Immature natural killer cell (primary cell): ENCODE measurements at regions not wholly inside any gene's neighbourhood (a gene's known extent, or its start where the extent isn't known, plus 50 kb on each side); places are given as distances from the start of the nearest gene placed in this dataset.

Experiments used
- DNase-seq, 3 donors: peaks; one replicate each; pipeline ENCODE4 v3.0.0; 2022; ENCODE audit warnings: mixed read lengths in 1 of 3
- H3K27ac Mint-ChIP-seq, 6 donors: one replicate each; pipeline ENCODE4 v1.8.0; 2020; ENCODE audit warnings: mixed read lengths in 6 of 6, mild to moderate bottlenecking in 5 of 6, inconsistent platforms in 4 of 6, moderate library complexity in 3 of 6
- H3K27me3 Mint-ChIP-seq, 3 donors: one replicate each; pipeline ENCODE4 v1.8.0; 2020 to 2021; ENCODE audit warnings: low read depth in 3 of 3, mild to moderate bottlenecking in 3 of 3, mixed read lengths in 3 of 3, moderate library complexity in 3 of 3, inconsistent platforms in 1 of 3
- H3K36me3 Mint-ChIP-seq, 3 donors: one replicate each; pipeline ENCODE4 v1.8.0; 2020; ENCODE audit warnings: mixed read lengths in 3 of 3, inconsistent platforms in 2 of 3, mild to moderate bottlenecking in 2 of 3
- H3K4me1 Mint-ChIP-seq, 2 donors: one replicate each; pipeline ENCODE4 v1.8.0; 2020; ENCODE audit warnings: inconsistent platforms in 2 of 2, mild to moderate bottlenecking in 2 of 2, mixed read lengths in 2 of 2, moderate library complexity in 1 of 2
- H3K4me3 Mint-ChIP-seq, 5 donors: one replicate each; pipeline ENCODE4 v1.8.0; 2020; ENCODE audit warnings: mild to moderate bottlenecking in 5 of 5, mixed read lengths in 5 of 5, inconsistent platforms in 3 of 5, moderate library complexity in 3 of 5
- H3K9me3 Mint-ChIP-seq, 6 donors: one replicate each; pipeline ENCODE4 v1.8.0; 2020; ENCODE audit warnings: mild to moderate bottlenecking in 6 of 6, mixed read lengths in 6 of 6, inconsistent platforms in 4 of 6, moderate library complexity in 3 of 6

DNA sequence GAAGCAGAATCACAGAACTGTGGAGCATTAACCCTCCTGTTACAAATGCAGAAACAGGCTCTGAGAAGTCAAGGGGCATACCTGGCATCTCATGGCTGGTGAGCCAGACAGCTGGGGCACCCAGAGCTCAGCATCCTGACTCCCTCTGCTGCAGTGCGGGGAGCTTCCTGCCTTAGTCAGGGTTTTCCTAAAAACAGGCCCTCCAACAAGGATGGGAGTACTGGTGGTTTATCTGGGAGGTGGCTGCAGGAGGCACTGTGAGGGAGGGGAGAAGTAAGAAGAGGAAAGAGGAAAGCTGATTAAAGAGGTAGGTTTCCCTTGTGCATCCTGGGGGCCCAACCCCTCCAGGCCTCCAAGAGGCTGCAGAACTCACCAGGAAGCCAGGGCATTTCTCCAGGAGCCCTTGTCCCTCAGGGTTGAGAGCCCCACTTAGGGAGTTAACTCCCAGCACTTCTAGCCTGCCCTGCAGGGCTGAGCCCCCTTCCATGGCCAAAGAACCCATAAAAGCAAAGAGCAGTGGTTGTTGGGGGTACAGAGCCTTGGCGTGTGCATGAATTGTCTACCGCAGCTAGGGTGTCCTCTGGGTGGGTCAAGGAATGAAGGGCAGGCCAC is 261.5 kb upstream of the RPL38 start:
- H3K9me3 Mint-ChIP-seq: peaks cover 0 to 2% (median 0%) of the 10 kb centered on the region in 6 donors
- H3K27me3 Mint-ChIP-seq: peaks cover 0 to 12% (median 0%) of the 10 kb centered on the region in 3 donors
- no peak overlapping the region for H3K4me3 Mint-ChIP-seq
- DNase-seq: no peak
- H3K4me1 Mint-ChIP-seq: peaks cover 0 to 11% of the 10 kb centered on the region in 2 donors
- H3K27ac Mint-ChIP-seq: no peak overlapping the region
- peaks cover 0 to 4% (median 0%) of the 10 kb centered on the region in 3 donors for H3K36me3 Mint-ChIP-seq

DNA sequence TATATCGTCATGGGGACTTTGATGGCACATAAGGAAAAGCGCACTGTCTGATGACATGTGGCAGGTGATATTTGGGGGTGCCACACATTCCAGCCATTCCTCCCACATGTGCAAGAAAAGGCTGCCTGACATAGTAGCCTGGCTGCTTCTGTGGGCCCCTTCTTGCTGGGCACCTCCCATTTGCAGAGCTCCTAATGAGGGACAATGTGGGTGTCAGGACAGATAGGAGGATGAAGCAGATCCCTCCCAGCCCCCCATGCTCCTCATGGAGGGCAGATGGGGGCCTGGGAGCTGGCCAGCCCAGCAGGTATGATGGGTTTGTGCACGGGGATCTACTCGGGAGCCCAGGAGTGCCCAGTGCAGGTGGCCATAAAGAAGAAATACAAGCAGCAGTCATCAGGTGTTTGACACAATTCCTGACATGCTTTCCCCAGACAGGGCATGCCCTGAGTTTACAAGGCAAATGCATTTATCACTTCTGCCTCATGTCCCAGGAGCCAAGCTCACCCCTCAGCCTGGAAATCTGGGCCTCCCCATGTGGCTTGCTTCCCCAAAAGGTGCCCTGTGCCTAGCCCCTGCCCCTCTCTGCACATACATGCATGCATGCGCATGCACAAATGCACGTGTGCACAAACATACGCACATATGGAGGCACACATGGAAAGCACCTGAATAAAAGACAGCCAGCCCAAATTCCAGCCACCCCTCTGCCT is 260.6 kb upstream of the RPL38 start:
- peaks cover 0 to 10% (median under 1%) of the 10 kb centered on the region in 3 donors for H3K27me3 Mint-ChIP-seq

DNA sequence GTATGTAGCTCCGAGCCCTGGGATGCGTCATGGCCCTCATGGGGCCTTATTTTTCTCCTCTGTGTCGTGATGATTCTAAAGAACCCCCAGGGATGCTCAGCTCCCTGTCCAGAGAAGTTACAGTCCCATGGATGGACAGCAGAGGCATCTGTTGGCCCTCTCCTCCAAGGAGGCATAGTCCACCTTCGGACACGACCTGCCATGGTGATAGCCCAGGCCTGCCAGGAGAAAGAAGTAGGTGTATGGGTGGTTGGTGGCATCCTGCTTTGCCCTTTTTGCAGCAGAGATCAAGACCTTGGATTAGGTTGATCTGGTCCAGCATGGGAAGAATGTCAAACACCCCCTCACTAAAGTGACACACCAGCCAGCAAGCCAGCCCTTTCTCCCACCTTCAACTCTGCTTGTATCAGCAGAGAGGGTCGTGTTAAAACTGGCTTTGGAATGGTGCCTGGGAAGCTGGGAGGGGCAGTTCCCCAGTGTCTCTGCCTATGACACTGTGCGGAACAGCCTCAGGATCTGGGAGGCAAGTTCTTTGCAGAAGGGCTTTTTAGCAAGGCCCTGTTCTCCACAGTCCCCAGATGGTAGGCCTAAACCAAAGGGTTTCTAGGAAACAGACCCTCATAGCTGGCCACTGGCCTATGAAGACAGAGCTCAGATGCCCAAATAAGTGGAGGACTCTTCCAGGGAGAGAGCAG is 259.9 kb upstream of the RPL38 start:
- Mint-ChIP-seq H3K4me3 (no peak overlapping the region), H3K36me3 (peaks cover 0 to 4% (median 0%) of the 10 kb centered on the region in 3 donors), H3K4me1 (peaks cover 0 to 10% of the 10 kb centered on the region in 2 donors), H3K27ac (peak overlapping the region in 1 of 6 donors; percentile 22), H3K9me3 (peaks cover 0 to 2% (median 0%) of the 10 kb centered on the region in 6 donors), H3K27me3 (peaks cover 0 to 12% (median 1%) of the 10 kb centered on the region in 3 donors)
- DNase-seq: no peak

More for the DNA sequence above, 260.6 kb upstream of the RPL38 start:
- peaks cover 0 to 2% (median 0%) of the 10 kb centered on the region in 6 donors for H3K9me3 Mint-ChIP-seq
- peaks cover 0 to 11% of the 10 kb centered on the region in 2 donors for H3K4me1 Mint-ChIP-seq
- H3K36me3 Mint-ChIP-seq: peaks cover 0 to 4% (median 0%) of the 10 kb centered on the region in 3 donors
- no peak for DNase-seq
- peak overlapping the region in 1 of 6 donors; percentile 22 for H3K27ac Mint-ChIP-seq
- no peak overlapping the region for H3K4me3 Mint-ChIP-seq

DNA sequence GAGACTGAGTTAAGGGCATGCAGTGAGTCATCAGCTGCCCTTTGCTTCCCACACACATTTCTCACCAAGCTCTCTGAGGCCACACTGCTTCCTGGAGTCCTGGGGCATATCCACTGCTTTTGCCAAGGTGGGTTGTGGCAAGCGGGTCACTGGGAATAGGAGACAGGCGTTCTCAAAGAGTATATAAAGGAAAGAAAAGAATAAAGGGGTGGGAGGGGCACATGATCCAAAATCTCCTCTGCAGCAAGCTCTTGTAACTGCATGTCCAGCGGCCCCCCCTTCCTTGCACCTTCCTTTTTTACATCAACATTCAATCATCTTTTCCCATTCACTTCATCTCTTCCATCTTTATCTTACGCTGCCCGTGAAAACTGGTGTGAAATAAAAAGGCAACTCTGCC is 259.1 kb upstream of the RPL38 start:
- Mint-ChIP-seq H3K4me3 (no peak overlapping the region), H3K27me3 (peaks cover 1 to 12% (median 2%) of the 10 kb centered on the region in 3 donors)

DNA sequence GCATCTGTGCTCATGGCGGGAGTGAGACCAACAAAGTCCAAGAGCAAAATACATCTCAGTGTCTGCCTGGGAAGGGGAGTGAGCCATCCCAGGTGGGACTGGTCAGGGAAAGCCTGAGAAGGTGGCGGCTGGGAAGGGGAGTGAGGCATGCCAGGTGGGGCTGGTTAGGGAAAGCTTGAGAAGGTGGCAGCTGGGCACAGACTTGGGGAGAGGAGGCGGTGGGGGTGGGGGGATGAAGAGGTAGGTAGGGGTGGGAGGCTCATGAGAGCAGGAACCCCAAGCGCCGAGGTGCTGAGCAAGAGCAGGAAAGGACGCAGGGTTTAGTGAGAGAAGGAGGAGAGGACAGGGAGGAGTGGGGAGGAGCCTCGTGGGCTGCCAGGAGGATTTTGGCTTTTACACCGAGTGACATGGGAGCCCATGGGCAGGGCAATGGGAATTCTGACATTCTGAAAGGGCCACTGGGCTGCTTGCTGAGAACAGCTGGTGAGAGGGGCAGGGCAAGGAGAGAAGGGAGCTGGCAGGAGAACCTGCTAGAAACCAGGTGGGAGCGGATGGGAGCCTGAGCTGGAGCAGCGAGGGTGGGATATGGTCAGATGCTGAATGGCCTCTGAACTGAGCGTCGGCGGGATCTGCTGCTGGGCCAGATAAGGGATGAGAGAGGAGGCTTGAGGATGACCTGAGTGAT is 256.1 kb upstream of the RPL38 start:
- no peak overlapping the region for H3K27ac Mint-ChIP-seq
- H3K4me3 Mint-ChIP-seq: no peak overlapping the region

More for the DNA sequence above, 259.1 kb upstream of the RPL38 start:
- H3K36me3 Mint-ChIP-seq: peaks cover 0 to 4% (median 0%) of the 10 kb centered on the region in 3 donors
- no peak overlapping the region for H3K27ac Mint-ChIP-seq
- H3K4me1 Mint-ChIP-seq: peaks cover 0 to 3% of the 10 kb centered on the region in 2 donors
- H3K9me3 Mint-ChIP-seq: peaks cover 0 to 2% (median 0%) of the 10 kb centered on the region in 6 donors
- no peak for DNase-seq

DNA sequence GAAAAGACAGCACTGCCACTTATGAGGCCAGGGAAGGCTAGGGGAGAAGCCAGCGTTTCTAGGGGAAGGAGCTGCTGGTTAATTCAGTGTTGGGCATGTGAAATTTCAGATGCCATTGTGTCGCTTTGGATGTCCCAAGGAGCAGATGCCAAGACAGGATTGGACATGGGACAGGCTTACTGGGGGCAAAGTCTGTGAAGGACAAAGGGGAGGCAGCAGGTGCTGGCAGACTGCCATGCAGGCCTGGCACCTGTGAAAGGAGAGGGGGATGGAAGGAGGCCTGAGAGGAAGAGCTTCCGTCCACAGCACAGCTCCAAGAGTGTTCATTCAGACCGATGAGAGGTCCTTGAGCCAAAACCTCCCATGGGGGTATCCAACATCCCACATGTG is 255.5 kb upstream of the RPL38 start:
- DNase-seq: no peak
- H3K4me1 Mint-ChIP-seq: peaks cover 4 to 9% of the 10 kb centered on the region in 2 donors
- peaks cover 2 to 15% (median 5%) of the 10 kb centered on the region in 3 donors for H3K27me3 Mint-ChIP-seq
- peaks cover 0 to 2% (median 0%) of the 10 kb centered on the region in 6 donors for H3K9me3 Mint-ChIP-seq
- no peak overlapping the region for H3K27ac Mint-ChIP-seq
- no peak overlapping the region for H3K4me3 Mint-ChIP-seq
- H3K36me3 Mint-ChIP-seq: peaks cover 0 to 4% (median 0%) of the 10 kb centered on the region in 3 donors

More for the DNA sequence above, 256.1 kb upstream of the RPL38 start:
- Mint-ChIP-seq H3K4me1 (peaks cover 4 to 9% of the 10 kb centered on the region in 2 donors), H3K36me3 (peaks cover 0 to 4% (median 0%) of the 10 kb centered on the region in 3 donors), H3K9me3 (peaks cover 0 to 2% (median 0%) of the 10 kb centered on the region in 6 donors), H3K27me3 (peaks cover 2 to 15% (median 5%) of the 10 kb centered on the region in 3 donors)
- DNase-seq: no peak

DNA sequence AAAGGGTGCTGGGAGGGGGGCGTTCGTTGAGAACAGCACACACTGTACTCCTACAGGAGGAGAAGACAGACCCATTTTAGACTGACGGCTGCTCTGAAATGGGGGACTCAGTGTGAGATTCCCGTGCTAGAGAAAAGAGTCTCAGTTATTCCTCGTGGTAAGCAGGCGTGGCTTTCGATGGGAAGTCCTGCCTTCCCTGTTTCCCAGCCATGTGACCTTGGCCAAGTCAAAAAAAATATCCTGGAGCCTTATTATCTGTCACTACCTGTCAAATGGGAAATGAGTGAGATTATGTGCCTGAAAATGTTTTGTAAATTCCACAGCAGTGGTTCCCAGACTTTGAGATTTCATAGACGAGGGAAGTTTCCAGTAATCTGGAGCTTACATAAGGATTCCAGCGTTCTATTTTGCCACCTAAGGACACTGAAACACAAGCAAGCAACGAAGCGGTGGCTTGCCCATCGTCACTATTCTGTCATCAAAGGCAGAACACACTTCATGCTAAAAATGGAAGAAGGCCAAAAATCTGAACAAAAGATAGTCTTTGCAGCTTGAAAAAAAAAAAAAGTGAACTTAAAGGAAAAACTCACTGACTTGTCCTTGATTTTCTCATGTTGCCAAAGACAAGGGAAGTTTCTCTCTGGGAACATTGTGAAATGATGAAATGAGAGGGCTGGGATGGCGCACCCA is 253.4 kb upstream of the RPL38 start:
- H3K4me3 Mint-ChIP-seq: no peak overlapping the region
- peaks cover 2 to 15% (median 5%) of the 10 kb centered on the region in 3 donors for H3K27me3 Mint-ChIP-seq
- peaks cover 4 to 9% of the 10 kb centered on the region in 2 donors for H3K4me1 Mint-ChIP-seq
- H3K27ac Mint-ChIP-seq: no peak overlapping the region
- H3K9me3 Mint-ChIP-seq: peaks cover 0 to 2% (median 0%) of the 10 kb centered on the region in 6 donors
- DNase-seq: no peak
- peaks cover 0 to 4% (median 0%) of the 10 kb centered on the region in 3 donors for H3K36me3 Mint-ChIP-seq

DNA sequence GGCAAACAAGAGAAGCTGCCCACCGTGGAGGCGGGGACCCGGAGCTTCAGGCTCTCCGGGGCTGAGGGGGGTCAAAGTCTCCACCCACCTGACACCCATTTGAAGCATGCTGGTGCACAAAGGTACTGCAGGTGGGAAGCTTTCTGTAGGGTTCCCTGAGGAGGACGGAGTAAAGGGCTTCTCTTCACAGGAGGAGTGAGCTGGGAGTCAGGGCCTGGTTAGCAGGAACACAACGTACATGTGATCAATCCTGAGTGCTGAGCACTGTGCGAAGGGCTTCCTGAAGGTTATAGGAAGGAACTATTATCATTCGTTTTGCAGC is 252.9 kb upstream of the RPL38 start:
- Mint-ChIP-seq H3K4me3 (no peak overlapping the region), H3K9me3 (peaks cover 0 to 2% (median 0%) of the 10 kb centered on the region in 6 donors), H3K27me3 (peaks cover 2 to 15% (median 5%) of the 10 kb centered on the region in 3 donors), H3K36me3 (peaks cover 0 to 2% (median 0%) of the 10 kb centered on the region in 3 donors), H3K4me1 (peaks cover 4 to 9% of the 10 kb centered on the region in 2 donors), H3K27ac (no peak overlapping the region)
- no peak for DNase-seq

DNA sequence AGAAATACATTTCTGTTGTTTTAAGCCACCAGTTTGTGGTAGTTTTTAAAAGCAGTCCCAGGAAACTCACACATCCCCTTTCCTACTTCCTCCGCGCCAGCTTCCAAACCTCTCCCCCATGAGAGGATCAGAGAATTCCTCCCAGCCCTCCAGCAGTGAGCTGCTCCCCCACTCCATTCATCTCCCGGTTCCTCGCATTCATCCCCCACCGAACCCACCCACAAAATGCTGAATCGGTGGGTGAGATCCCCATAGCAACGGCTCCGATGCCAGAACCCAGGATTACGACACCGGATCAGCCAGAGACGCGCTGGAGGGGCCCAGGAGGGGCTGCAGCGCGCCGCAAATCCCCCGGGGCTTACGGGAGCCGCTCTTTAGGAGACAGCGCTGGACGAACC is 251.4 kb upstream of the RPL38 start:
- Mint-ChIP-seq H3K27me3 (peaks cover 3 to 10% (median 5%) of the 10 kb centered on the region in 3 donors), H3K9me3 (no peaks in the 10 kb centered on the region), H3K27ac (no peak overlapping the region), H3K4me3 (peak overlapping the region; percentile 27 to 43 (median 35)), H3K4me1 (peaks cover 4 to 9% of the 10 kb centered on the region in 2 donors), H3K36me3 (no peaks in the 10 kb centered on the region)
- no peak for DNase-seq

DNA sequence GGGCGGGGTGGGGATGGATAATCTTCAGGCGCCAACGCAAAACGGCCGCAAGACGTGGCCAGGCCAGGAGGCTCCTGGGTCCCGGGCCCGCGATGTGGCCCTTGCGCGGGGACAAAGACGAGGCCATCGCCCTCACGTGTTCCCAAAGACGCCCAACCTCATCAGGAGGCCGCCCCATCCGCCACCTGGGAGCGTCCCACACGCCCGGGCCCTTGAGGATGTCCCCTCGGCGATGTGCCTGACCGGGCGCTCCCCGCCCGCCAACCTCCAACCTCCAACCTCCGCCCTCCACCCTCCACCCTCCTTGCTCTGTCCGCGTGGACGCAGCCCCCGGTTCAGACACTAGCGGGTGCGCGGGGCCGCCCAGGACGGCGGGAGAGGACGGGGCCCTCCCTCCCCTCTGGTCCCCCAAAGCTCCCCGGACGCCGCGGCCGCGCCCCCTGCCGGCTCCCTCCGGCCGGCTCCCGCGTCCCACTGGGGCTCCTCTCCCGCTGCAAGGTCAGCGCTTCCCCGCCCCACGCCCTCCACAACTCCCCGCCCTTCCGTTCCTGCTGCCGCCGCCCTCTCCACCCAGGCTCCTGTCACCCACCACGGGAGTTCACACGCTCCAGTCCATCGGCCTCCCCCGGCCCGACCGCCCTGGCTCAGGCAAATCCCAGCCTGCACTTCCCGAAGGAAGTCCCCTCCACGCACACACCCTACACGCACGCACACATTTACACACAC is 250.8 kb upstream of the RPL38 start:
- peak overlapping the region in 3 of 5 donors; percentile 8 to 34 (median 12) for H3K4me3 Mint-ChIP-seq
- H3K36me3 Mint-ChIP-seq: no peaks in the 10 kb centered on the region
- H3K9me3 Mint-ChIP-seq: no peaks in the 10 kb centered on the region

DNA sequence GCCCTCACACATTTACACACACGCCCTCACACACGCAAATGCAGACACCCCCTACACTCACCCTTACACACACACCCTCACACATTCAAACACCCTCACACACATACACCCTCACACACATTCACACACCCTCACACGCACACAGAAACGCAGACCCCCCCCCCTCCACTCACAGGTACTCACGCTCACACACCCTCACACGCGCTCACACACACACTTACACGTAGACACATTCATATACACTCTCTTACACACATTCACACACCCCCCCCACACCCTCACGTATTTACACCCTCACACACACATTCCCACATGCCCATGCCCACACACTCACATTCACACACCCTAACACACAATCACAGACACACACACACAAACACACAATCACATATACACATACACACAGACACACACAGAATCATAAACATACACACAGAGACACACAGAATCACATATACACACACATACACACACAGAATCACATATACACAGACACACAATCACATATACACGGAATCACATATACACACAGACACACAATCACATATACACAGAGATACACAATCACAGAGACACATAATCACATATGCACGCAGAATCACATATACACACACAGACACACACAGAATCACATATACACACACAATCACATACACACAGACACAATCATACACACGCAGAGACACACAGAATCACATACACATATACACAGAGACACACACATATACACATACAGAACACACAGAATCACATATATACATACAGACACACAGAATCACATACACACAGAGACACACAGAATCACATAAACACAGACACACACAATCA is 250.1 kb upstream of the RPL38 start:
- H3K36me3 Mint-ChIP-seq: no peaks in the 10 kb centered on the region
- no peaks in the 10 kb centered on the region for H3K9me3 Mint-ChIP-seq
- peaks cover 3 to 8% (median 3%) of the 10 kb centered on the region in 3 donors for H3K27me3 Mint-ChIP-seq
- H3K27ac Mint-ChIP-seq: no peak overlapping the region
- no peak overlapping the region for H3K4me3 Mint-ChIP-seq
- no peak for DNase-seq
- H3K4me1 Mint-ChIP-seq: peaks cover 4 to 9% of the 10 kb centered on the region in 2 donors

More for the DNA sequence above, 250.8 kb upstream of the RPL38 start:
- Mint-ChIP-seq H3K27me3 (peaks cover 3 to 10% (median 5%) of the 10 kb centered on the region in 3 donors), H3K27ac (no peak overlapping the region), H3K4me1 (peaks cover 4 to 9% of the 10 kb centered on the region in 2 donors)
- DNase-seq: peak; percentile 35 to 52 (median 37)

DNA sequence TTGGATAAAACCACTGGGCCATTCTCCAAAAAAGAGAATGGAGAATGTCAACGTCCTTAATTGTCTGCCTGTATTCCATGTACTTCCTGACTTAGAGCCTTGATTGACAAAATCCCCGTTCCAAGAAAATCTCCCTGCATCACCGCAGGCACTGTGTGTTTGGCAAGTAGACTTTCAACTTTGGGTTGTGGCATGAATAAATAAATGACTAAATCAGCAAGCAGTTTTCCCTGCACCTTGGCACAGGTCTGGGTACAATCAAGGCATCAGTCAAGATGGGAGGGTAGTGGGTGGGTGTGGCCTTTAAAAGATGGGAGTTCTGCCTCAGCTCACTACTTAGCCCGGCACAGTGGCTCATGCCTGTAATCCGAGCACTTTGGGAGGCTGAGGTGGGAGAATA is 248.5 kb upstream of the RPL38 start:
- Mint-ChIP-seq H3K4me3 (no peak overlapping the region), H3K9me3 (no peaks in the 10 kb centered on the region), H3K27ac (no peak overlapping the region), H3K4me1 (peaks cover 4 to 9% of the 10 kb centered on the region in 2 donors), H3K27me3 (peaks cover 2 to 7% (median 3%) of the 10 kb centered on the region in 3 donors), H3K36me3 (no peaks in the 10 kb centered on the region)
- no peak for DNase-seq
